GM21717 (cell line): ENCODE measurements at regions not wholly inside any gene's neighbourhood (a gene's known extent, or its start where the extent isn't known, plus 50 kb on each side); places are given as distances from the start of the nearest gene placed in this dataset.

Experiments
- ATAC-seq: cut with Tn5 transposase; IDR thresholded peaks from one replicate; pipeline ENCODE4 v1.9.1; 2021; ENCODE audit warnings: mild to moderate bottlenecking, moderate library complexity; ENCODE audit not compliant: unreplicated experiment

DNA sequence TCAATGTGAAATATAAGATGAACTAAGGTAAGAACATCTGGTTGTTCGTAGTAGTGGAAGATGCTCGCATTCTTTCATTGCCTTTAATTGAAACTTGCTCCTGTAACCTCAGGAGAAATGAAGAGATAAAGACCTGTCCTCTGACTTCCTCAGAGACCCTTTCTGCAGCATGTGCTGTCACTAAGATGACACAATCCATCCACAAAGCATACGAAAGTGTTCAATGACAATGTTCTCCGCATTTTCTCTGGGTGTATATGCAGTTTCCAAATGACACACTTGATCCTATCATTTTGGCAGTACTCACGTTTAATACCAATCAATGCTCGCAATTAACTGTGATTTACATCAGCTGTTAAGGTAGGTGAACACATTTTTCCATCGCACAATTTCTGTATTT lies 65.8 kb downstream of the PRL start:
- ATAC-seq, result no peak

DNA sequence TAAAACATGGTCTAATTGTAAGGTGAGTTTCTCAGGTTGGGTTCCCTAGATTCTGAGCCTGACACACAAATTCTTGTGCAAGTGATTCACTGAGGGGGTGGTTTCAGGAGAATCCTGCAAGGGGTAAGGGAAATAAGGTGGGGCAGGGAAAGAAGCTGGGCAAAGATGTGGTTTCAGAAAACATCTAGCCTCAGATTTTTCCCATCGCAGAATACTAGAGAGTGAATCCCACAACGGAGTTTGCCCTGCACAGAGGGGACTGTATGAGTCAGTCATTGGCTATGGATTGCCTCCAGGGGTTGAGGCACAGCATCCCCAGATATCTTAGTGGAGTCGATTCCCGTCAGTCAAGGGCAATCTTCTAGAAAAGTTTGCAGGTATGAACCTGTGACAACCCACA lies 65.2 kb downstream of the PRL start:
- ATAC-seq, result no peak

DNA sequence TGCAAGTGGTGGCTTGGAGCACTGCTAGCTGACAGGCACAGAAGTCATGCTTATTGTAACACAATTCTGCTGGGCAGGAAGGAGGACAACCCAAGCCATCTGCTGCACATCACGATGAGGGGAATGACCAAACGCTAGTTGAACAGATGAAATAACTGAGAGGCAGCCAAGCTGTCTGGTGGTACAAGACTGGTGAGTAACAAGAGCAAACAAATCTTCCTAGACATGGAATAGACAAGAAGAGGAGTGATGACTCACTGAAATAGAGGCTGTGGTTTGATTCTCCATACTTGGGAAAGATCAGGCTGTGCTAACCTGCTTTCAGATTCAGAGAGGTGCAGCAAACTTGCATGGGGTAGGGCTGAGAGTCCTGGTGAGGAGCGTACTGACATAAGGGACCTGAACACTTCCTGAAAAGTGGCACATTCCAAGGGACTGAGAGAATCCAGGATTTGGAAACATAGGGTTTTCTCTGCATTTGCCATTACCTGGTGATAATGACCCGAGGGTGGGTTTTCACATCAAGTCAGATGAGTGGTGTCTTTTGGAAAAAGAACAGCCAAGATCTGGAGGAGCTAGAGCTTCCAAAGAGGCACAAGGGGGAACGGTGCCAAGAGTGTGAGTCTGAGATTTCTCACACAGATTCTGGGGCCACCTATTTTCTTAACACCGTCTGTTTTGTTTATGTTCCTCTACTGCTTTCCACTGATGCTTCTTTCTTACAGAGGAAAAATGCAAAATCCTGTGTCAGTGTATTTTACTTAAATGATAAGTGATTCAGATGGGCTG lies 60.0 kb downstream of the PRL start:
- ATAC-seq, result no peak
